ENCODE measurements at regions not wholly inside any gene's neighbourhood (a gene's known extent, or its start where the extent isn't known, plus 50 kb on each side); places are given as distances from the start of the nearest gene placed in this dataset.
"Not testable (repeated sequence)": the region's sequence is repeated elsewhere in the genome, so short reads cannot be mapped to it uniquely, and the experiment has no call there.

DNA sequence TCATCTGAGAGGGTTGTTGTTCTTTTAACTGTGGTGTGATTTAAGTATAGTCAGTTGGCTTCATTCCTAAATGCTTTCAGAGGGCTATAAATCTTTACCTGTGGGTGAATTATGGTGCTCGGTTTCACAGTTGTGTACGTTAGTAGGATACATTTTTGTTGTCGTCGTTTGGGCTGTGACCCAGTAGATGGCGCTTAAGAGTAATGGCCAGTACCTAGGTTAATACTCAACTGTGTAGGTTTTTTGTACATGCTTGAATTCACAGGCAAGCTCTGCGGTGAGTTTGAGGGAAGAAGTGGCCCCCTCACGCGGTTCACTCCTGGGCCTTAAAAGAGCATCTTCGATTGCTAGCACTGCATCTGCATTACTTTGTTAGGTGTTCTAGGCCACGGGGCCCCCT, 571.7 kb upstream of the TGIF2LX start:
- H3K9me3 Mint-ChIP-seq (ENCODE audit: low read depth); H3K27me3 Mint-ChIP-seq; H3K4me3 Mint-ChIP-seq (ENCODE audit: low read depth); H3K4me1 Mint-ChIP-seq (ENCODE audit: low read depth); H3K27ac Mint-ChIP-seq; H3K36me3 Mint-ChIP-seq (ENCODE audit: insufficient read depth): not testable (repeated sequence)
- DNase-seq (ENCODE audit: low spot score, unreplicated experiment): peak; percentile 15
- TF ChIP-seq, protein P1, sequence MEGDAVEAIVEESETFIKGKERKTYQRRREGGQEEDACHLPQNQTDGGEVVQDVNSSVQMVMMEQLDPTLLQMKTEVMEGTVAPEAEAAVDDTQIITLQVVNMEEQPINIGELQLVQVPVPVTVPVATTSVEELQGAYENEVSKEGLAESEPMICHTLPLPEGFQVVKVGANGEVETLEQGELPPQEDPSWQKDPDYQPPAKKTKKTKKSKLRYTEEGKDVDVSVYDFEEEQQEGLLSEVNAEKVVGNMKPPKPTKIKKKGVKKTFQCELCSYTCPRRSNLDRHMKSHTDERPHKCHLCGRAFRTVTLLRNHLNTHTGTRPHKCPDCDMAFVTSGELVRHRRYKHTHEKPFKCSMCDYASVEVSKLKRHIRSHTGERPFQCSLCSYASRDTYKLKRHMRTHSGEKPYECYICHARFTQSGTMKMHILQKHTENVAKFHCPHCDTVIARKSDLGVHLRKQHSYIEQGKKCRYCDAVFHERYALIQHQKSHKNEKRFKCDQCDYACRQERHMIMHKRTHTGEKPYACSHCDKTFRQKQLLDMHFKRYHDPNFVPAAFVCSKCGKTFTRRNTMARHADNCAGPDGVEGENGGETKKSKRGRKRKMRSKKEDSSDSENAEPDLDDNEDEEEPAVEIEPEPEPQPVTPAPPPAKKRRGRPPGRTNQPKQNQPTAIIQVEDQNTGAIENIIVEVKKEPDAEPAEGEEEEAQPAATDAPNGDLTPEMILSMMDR (IDR thresholded peaks at IDR 0.05; ENCODE audit: unreplicated experiment): peak; percentile 53

DNA sequence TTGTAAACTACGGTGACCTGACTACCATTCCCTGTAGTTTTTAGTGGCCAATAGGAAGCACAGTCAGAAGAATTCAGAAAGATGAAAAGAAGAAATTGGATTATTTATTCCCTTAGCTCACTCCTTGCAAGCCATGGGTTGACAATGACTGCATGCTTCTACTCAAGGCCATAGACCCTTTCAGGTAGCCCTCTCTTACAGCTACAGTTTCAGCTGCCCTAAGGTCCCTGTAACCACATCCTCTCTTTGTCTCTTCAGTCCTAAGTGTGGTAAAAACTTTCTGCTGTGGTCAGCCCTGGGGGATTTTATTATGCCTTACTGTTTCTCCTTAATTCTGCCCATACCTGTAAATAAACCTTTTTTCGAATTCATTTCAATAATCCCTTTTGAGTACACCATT, 551.8 kb upstream of the TGIF2LX start:
- H3K4me1 Mint-ChIP-seq (ENCODE audit: low read depth); H3K27me3 Mint-ChIP-seq; DNase-seq (ENCODE audit: low spot score, unreplicated experiment); H3K9me3 Mint-ChIP-seq (ENCODE audit: low read depth); H3K36me3 Mint-ChIP-seq (ENCODE audit: insufficient read depth); H3K27ac Mint-ChIP-seq; H3K4me3 Mint-ChIP-seq (ENCODE audit: low read depth): not testable (repeated sequence)

DNA sequence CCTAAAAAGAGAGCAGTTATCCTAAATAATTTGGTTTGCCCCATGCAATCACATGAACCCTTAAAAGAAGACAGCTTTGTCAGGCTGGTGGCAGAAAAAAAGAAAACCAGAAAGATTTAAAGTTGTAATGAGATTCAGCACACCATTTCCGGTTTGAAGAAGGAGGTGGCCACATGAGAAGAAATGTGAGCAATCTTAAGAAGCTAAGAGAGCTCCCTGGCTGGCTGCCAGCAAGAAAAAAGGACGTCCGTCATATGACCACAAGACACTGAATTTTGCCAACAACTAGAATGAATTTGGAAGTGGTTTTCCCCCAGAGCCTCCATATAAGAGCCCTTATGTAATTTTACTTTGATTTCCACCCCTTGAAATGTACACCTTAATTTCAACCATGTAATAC, 528.7 kb upstream of the TGIF2LX start:
- not testable (repeated sequence) for H3K9me3 Mint-ChIP-seq (ENCODE audit: low read depth); H3K4me1 Mint-ChIP-seq (ENCODE audit: low read depth); H3K27ac Mint-ChIP-seq; DNase-seq (ENCODE audit: low spot score, unreplicated experiment); H3K4me3 Mint-ChIP-seq (ENCODE audit: low read depth); H3K27me3 Mint-ChIP-seq; H3K36me3 Mint-ChIP-seq (ENCODE audit: insufficient read depth)

DNA sequence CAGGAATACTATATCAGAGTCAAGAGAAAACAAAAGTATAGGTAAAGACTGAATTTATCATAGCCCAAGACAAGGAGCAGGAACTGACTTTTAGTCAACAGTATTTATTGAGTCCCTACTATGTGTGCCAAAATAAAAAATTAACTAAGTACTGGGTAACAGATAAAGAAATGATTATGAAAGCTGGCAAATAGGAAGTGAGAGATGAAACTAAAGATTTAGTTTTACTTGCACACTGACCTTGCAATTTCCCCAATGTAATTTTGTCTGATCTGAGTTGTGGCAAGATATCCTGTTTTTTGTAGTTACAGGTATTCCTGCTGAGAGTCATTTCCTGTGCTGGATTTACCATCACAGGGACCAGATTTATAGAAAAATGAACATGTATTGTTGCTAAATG, 518.9 kb upstream of the TGIF2LX start:
- H3K4me3 Mint-ChIP-seq (ENCODE audit: low read depth); H3K36me3 Mint-ChIP-seq (ENCODE audit: insufficient read depth); H3K4me1 Mint-ChIP-seq (ENCODE audit: low read depth); DNase-seq (ENCODE audit: low spot score, unreplicated experiment); H3K27me3 Mint-ChIP-seq; H3K27ac Mint-ChIP-seq; H3K9me3 Mint-ChIP-seq (ENCODE audit: low read depth): not testable (repeated sequence)

DNA sequence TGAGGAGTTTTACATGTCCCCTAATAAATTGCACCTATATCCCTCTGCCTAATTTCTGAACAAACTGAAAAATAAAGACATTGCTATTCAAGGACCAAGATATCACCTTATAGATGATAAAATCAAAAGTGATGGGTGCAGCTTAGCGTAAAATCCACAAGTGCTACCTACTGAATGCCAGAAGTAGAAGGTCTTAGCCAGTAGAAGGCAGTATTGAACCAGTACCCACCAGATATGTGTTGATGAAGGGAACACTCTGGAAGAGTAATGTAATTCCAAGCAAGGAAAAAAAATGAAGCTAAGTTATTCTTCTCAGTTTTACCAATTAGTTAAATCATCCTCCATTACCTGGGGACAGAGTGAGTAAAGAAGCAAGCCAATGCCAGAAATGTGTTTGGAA, 516.6 kb upstream of the TGIF2LX start:
- not testable (repeated sequence) for H3K27me3 Mint-ChIP-seq; H3K4me3 Mint-ChIP-seq (ENCODE audit: low read depth); H3K4me1 Mint-ChIP-seq (ENCODE audit: low read depth); H3K36me3 Mint-ChIP-seq (ENCODE audit: insufficient read depth); H3K9me3 Mint-ChIP-seq (ENCODE audit: low read depth); H3K27ac Mint-ChIP-seq; DNase-seq (ENCODE audit: low spot score, unreplicated experiment)
- TF ChIP-seq, protein P1 (IDR thresholded peaks at IDR 0.05; ENCODE audit: unreplicated experiment): peak; percentile 8

DNA sequence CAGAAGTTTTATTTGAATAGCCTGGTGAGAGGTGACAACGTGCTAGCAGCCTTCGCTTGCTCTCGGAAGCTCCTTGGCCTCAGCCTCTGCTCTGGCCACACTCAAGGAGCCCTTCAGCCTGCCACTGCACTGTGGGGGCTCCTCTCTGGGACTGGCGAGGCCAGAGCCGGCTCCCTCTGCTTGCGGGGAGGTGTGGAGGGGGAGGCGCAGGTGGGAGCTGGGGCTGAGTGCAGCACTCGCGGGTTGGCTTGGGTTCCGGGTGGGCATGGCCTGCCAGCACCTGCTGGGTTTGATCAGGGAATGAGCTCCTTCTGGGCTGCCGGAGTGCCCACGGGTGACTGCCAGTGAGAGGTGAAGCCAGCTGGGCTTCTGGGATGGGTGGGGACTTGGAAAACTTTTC, 504.8 kb upstream of the TGIF2LX start:
- DNase-seq (ENCODE audit: low spot score, unreplicated experiment); H3K4me3 Mint-ChIP-seq (ENCODE audit: low read depth); H3K9me3 Mint-ChIP-seq (ENCODE audit: low read depth); H3K27me3 Mint-ChIP-seq; H3K4me1 Mint-ChIP-seq (ENCODE audit: low read depth); H3K27ac Mint-ChIP-seq; H3K36me3 Mint-ChIP-seq (ENCODE audit: insufficient read depth): not testable (repeated sequence)

DNA sequence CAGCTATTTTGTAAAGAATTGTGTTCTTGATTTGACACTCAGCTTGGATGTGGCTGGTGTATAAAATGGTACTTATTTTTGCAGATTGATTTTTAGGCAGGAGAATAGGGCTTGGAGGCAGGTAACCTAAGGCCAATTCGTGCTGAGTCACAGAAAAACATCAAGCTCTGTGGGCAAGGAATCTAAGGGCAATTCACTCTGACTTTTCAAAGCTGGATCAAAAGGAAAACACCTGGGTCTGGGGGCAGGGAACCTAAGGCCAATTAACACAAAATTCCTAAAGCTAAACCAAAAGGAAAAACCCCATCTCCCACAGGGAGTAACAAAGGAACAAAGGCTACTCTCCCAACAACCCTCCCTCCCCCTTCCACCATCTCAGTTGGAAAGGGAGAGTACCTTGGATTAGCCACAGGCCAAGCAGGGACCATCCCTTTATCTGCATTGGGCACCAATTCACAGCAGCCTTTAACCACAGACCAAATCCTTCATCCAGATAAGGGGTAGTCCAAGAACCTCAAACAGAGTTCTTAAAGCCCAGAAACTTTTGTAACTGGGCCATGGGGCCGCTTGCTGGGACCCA, 489.0 kb upstream of the TGIF2LX start:
- not testable (repeated sequence) for DNase-seq (ENCODE audit: low spot score, unreplicated experiment); H3K9me3 Mint-ChIP-seq (ENCODE audit: low read depth); H3K4me3 Mint-ChIP-seq (ENCODE audit: low read depth); H3K27ac Mint-ChIP-seq; H3K4me1 Mint-ChIP-seq (ENCODE audit: low read depth); H3K36me3 Mint-ChIP-seq (ENCODE audit: insufficient read depth); H3K27me3 Mint-ChIP-seq

All from progenitor cell of endocrine pancreas (in vitro differentiated cells).